NCI-H460 (cell line): ENCODE measurements at regions not wholly inside any gene's neighbourhood (a gene's known extent, or its start where the extent isn't known, plus 50 kb on each side); places are given as distances from the start of the nearest gene placed in this dataset.
"Not testable (repeated sequence)": the region's sequence is repeated elsewhere in the genome, so short reads cannot be mapped to it uniquely, and the experiment has no call there.

Source experiments
- DNase-seq: peaks from one replicate; pipeline ENCODE4 v3.0.0-alpha.2; 2016; ENCODE audit warnings: low read depth; ENCODE audit errors: extremely low read depth

DNA sequence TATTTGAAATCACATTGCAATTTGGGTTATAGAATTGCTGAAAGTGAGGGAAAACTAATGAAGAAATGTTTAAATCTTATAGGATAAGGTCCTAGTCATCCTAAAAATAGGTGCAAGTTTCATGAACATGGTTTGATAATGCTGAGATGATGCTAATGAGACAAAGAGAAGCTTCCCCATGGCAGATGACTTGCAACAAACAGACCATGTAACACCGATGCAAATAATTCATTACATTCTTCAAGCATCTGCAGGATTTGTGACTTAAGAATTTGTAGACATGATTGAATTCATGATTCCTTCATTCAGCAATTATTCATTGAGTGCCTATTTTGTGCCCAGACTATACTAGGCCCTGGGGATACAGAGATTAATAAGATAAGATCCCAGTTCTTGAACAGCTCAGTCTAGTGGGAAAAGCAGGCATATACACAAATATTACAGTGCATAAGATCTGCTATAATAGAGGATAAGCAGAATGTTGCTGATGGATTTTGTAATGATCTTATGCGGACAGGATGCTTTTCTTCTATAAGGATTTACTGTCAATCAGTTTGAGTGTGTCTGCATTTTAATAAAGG lies 367.9 kb upstream of the GBE1 start:
- DNase-seq: no peak

DNA sequence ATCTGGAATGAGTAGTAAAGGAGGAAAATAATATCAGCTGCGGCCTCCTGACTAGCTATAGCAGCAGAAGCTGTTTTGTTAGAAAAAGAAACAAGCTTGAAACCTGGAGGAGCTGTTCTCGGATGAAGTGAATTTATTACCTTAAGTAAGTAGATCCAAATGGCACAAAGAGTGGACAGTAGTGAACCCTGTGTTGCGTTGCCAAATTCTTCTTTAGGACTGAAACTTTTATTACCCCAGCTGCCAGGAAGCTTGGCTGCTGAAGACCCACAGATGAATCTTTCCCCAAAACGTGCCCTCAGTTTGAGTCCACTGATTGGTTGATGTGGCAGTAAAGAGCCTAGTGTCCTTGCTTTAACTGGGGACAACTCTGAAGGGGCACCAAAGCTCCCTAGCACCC lies 366.8 kb upstream of the GBE1 start:
- no peak for DNase-seq

DNA sequence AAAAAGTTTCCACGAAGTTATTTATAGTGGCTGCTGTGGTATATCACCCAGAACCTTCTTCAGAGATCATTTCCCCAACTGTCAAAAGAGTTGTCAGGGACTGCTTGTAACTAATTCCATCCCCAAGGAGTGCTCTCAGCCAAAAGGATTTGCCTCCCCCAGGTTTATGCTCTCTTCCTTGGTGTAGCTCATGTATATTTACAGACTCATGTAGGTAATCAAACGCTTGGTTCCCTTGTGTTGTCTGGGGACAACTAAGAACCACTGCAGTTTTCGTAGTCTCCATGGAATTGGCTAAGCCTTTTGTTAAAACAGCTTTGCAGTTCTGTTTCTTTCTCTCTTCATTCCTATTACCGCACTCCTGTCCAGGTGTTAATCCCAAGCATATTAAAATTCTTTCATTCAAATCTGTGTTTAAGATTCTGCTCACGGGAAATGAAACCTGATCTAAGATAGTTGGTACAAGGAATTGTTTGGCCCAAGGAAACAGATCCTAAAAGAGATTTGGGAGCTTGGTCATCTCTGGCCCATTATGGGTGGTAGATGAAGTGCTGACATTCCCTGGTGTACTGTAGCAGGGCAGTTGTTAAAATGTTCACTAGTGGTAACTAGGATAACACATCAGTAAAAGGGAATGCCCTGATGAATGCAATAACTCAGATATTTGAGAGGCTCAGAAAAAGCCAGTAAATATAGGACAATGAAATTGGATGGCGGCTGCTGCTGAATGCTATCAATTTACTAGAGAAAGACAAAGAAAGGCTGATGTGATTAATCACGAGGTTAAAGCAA lies 361.3 kb upstream of the GBE1 start:
- DNase-seq: no peak

DNA sequence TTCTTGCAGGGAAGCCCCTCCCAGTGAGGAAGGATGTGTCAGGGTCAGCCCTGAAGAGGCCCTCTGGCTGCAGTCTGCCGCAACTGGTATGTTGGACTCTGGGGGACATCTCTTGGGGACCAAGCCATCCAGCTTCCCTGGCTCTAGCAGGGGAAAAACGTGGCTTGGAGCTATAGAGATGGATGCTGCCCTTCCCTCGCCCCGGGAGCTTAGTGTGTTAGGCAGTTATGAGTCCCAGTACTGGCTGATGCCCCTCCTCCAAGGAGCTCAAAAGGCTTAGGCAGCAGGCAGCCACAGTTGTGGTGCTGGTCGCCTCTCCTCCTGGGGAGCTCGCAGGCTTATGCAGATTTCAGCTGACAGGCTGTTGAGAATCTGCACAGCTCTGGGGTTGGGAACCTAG lies 353.1 kb upstream of the GBE1 start:
- no peak for DNase-seq

DNA sequence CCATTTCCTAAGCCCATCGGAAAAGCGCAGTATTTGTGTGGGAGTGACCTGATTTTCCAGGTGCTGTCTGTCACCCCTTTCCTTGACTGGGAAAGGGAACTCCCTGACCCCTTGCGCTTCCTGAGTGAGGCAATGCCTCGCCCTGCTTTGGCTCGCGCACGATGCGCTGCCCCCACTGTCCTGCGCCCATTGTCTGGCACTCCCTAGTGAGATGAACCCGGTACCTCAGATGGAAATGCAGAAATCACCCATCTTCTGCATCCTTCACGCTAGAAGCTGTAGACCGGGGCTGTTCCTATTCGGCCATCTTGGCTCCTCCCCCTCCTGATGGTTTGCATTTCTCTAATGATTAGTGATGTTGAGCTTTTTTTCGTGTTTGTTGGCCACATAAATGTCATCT lies 349.3 kb upstream of the GBE1 start:
- DNase-seq: not testable (repeated sequence)

DNA sequence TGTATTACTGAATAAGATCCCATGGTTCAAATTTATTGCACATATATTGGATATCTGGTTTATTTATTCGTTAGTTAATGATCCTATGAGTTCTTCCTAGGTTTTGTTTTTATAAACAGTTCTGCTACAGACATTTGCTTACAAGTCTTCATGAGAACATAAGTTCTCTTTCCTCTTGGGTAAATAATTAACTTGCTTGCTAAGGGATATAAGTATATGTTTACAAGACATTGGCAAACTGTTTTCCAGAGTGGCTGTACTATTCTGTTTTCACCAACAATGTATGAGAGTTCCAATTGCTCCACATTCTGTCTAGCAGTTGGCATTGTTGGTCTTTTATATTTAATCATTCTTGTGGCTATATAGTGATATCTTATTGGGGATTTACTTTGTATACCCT lies 341.8 kb upstream of the GBE1 start:
- no peak for DNase-seq

DNA sequence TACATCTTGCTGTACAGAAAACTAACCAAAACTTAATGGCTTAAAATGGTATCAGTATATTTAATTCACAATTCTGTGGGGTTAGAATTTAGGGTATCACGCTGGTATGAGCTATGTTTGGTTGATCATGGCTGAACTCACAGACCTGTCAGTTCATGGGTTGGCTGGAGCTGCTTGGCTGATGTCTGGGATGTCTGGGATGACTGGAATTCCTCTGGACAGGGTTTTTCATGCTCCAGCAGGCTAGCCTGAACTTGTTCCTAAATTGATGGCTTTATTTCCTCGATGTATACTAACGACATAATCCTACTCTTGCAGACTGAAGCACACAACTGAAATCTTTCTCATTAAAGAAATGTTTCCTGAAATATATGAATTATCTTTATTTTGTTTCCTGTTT lies 338.9 kb upstream of the GBE1 start:
- no peak for DNase-seq

DNA sequence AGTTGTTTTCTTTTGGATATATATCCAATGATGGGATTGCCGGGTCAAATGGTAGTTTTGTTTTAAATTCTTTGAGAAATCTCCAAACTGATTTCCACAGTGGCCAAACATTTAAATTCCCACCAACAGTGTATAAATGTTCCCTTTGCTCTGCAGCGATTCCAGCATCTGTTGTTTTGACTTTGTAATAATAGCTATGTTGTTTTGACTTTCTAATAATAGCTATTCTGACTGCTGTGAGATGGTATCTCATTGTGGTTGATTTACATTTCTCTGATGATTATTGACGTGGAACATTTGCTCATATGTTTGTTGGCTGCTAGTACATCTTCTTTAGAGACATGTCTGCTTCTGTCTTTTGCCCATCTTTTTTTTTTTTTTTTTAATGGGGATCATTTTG lies 332.2 kb upstream of the GBE1 start:
- DNase-seq: no peak

DNA sequence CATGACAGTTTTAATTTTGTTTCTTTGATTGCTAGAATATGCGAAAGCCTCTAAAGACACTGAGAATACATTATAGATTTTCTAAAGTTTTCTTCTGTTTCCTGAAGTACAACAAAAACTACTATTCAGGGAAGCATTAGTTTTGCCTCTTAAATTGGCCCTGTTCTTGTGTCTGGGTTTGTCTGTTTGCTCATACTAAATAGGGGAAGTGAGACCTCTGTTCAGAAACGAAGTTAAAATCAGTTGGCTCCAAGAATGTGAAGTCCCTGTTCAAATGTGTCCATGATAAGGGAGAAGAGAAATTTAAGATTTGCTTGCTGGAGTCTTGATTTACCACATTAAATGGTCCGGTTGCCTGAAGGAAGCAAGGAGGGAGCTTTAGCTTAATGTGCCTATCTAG lies 327.3 kb upstream of the GBE1 start:
- DNase-seq: no peak

DNA sequence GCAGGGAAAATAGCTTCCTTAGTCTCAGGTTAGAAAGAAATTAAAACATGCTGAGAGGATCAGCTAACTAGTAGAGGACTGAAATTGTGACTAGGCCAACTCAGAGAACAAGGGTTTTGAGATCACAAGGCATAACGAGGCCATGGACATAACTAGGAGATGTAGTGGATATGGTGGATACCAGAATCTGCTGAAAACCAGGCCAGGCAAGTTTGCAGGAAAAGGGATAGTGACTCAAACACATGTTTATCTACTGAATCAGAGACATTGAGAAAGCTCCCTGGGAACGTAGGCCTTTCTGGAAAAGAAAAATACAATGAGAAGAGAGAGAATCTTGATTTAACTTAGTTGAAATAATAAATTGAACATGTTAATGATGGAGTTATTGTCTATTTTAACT lies 326.5 kb upstream of the GBE1 start:
- no peak for DNase-seq

DNA sequence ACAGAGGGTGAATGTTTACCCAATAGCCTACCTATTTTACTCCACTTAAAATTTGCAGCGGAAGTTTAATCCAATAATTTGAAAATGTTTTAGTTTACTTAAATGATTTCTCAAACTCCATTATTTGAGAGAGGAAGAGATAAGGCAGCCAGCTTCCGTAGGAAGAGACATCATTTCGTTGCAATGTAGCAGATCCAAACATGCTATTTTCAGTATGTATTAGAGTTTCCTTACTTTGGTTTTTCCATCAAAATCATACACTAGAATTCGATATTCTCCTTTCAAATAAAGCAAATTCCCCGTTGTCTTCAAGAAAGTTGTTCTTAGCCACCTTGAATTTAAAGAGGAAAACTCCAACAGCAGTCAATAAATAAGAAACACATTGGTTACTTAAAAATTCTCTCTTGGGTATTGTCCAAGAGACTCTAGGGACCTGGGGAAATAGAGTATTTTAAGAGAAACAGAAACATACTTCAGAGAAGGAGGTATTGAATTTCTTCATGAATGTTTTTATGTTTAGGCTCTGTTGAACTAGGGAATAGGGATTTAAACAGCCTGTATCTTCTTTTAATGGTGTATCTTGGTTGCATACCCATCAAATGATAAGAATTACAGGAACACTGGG lies 324.5 kb upstream of the GBE1 start:
- DNase-seq: no peak

DNA sequence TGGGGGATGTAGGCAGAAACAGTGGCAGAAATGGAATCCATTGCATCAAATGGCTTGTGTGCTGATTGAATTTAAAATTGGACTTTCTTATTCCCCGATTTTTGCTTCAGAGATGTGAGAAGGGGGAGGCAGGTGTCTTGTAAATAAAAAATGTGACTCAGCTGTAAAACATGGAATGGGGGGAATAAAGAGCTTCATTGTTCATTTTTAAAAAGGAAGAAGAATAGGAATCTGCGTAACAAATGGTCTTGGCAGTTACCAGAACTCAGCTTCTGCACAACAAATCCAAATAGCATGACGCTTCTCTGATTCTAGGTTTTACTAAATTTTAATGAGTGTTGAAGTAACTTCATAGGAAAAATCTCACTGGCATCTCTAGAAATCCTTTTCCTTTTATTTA lies 323.9 kb upstream of the GBE1 start:
- DNase-seq: no peak

DNA sequence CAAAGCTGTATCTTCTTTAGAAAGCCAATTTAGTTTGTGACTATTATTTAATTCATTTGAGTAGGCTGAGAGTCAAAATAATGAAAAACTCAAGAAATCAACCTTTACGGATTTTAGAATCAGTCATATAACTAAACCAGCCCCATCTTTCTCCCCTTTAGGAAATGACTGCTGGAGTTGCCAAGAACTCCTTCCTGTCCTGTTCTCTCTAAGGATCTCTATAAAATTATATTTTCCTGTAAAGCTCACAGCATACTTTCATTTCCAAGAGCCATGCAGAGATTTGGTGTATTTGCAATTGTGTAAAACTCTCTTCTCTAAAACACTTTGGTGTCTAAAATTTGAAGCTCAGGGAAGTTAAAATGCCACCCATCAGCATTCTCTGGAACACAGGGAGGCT lies 323.4 kb upstream of the GBE1 start:
- DNase-seq: no peak

DNA sequence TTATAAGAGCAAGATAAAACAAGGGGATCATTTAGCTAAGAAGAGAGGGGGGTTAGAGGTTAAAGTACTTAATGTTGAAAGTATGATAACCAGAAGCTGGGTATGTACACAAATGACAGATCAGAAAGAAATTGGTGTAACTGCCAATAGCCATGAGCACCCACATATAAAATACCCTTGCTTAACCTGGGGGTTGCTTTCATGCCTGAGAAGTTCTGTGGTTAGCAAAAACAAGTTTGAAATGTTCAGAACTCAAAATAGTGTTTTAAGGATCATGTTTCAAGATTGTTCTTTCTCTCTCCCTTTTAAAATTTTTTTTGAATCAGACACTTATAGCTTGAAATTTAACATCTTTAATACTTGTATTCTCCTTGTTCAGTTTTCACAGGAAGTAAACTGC lies 321.4 kb upstream of the GBE1 start:
- no peak for DNase-seq

DNA sequence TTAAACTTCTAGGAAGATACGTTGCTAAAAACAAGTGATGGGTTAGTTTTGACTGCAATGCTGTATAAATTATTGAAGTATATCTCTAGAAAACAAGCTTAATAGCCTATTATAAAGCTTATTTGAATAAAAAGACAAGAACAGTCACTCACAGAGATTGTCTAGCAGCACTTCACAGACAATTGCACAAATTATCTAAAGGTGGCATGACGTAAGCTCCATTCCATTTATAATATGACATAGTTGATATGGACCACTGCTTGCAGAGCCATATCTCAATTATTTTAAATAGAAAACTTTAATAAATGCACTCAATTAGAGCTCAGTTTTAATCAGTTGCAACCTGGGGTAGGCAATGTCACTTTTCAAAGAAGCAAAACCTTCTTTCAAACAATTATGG lies 319.9 kb upstream of the GBE1 start:
- DNase-seq: no peak

DNA sequence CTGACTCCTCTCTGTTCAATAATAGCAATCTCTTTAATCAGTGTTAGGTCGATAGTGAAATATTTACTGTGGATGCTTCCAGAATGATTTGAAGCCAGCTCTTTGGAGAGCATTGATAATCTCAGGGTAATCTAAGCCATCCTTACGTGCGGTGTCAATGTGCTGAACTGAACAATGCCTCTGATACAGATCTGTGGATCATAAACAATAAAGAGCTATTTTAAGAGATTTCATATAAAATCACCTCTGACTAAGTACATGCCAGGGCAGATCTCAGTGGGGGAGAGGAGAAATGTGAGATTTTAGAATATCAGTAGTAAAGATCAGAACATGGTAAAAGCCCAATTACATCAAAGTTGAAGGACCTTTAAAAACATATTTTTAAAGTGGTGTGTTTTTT lies 319.3 kb upstream of the GBE1 start:
- DNase-seq: no peak

DNA sequence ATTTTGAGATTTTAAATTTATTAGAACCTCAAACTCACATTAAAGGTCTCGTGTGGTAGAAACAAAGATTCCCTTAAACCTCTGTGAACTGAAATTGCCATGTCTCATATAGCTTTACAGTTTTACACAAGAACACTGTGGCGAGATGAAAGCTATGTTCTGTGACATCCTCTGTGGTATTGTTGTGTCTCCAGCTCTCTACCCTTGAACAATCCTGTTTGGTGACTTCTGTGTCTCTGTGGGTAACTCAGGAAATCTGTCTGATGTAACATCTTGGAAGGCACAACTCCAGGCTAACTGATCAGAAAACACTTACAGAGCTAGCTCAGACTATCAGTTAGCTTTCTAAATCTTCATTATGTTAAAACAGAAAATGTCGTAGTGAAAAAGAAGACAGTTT lies 318.8 kb upstream of the GBE1 start:
- DNase-seq: no peak

DNA sequence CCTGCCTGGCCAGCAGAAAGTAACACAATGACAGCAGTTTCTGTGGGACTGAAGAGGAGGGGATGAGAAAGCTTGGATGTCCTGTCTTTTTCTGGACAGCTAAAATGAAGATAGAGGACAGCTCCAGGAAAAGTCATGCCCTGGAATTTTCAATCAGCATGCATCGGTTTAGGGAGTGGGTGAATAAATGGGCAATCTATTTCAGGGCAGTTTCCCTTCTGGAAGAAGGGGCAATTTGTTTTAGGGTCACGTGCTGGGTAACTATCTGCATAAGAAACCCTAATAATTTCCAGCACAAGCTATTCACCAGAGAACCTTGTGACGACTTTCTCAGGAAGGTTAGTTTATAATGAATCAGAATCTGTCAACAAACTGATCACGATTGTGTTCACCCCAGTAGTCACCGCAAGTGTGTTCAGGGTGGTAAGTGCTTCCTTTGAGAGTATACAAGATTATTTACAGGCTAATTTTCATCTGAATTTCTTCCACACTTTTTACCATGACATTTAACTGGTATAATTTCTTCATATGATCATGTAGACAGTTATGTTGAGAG lies 318.0 kb upstream of the GBE1 start:
- no peak for DNase-seq

DNA sequence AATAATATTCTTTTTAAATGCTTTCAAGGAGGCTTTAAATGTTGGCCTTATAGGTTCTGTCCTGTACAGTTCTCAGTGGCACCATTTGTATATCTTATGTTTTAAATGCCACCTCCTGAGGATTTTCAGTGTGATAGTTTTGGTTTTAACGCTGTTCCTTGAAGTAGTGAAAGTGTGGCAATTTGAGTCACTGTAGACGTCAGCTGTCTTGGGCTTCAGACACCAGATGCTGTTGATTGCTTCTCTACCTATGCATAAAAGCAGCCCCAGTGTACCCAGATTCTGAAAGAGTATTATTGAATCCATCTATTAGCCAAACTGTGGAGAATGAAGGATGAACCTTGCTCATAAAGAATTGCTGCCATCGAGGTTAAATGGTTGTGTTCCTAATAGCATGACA lies 316.8 kb upstream of the GBE1 start:
- DNase-seq: no peak

DNA sequence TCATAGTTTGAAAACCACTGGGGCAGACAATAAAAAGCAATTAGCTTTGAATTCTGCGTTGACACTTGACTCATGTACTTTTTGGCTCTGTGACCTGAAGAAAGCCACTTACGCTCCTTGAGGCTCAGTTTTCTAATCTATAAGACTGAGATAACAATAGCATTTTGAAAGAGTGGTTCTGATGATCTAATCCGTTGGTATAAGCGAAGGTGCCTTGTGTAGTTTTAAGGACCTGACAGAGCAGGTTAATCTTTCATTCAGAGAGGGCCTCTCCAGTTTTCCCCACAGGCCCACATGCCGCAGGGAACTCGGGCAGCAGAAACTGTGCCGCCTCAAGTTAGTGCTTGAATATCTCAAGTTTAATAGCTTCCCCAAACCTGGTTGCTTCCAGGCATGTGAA lies 306.0 kb upstream of the GBE1 start:
- DNase-seq: no peak

DNA sequence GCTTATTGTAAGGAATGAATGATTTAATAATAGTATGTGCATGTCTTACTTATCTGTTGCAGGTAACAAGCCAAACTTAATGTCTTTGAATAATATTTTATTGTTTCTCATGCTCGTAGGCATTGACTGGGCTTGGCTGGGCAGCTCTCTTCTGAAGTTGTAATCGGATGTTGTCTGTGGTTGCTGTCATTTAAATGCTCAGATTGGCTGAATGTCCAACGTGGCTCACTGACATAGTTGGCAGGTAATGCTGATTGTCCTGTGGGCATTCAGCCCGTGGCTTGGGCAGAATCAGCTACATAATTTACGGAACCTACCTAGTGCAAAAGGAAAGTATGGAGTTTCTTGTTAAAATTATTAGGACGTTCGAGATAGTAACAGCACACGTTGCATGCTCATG lies 297.4 kb upstream of the GBE1 start:
- no peak for DNase-seq

DNA sequence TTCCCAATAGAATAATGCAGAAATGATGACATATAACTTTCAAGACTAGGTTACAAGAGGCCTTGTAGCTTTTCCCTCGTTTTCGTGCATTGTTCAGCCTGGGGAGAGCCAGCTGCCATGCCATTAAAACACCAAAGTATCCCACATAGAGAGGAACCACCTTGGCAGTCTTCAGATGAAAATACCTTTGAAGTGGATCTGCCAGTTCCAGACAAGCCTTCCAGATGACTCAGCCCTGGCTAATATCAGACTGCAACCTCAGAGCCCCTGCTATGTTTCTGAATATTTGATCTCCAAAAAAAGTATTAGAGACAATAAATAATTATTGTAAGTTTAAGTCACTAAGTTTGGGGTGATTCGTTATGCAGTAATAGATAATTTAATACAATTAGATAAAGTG lies 294.3 kb upstream of the GBE1 start:
- DNase-seq: no peak
